GM19452 (cell line): ENCODE measurements at regions not wholly inside any gene's neighbourhood (a gene's known extent, or its start where the extent isn't known, plus 50 kb on each side); places are given as distances from the start of the nearest gene placed in this dataset.
"Not testable (repeated sequence)": the region's sequence is repeated elsewhere in the genome, so short reads cannot be mapped to it uniquely, and the experiment has no call there.

Source experiments
- ATAC-seq: cut with Tn5 transposase; IDR thresholded peaks from one replicate; pipeline ENCODE4 v1.9.1; 2021; ENCODE audit not compliant: unreplicated experiment

GRCh38 chr5:173434270-173434669 lies 106.1 kb upstream of the STC2 start:
- no peak for ATAC-seq

GRCh38 chr5:173430394-173430793 lies 102.2 kb upstream of the STC2 start:
- ATAC-seq, result no peak

- ATAC-seq, result no peak
These were observed 101.4 kb upstream of the STC2 start for GRCh38 chr5:173429489-173430150.

GRCh38 chr5:173423452-173424117 lies 95.4 kb upstream of the STC2 start:
- no peak for ATAC-seq

GRCh38 chr5:173420108-173420507 lies 91.9 kb upstream of the STC2 start:
- ATAC-seq, result no peak

GRCh38 chr5:173413471-173413982 lies 85.3 kb upstream of the STC2 start:
- no peak for ATAC-seq

GRCh38 chr5:173412566-173412965 lies 84.4 kb upstream of the STC2 start:
- no peak for ATAC-seq

GRCh38 chr5:173411791-173412555 lies 83.8 kb upstream of the STC2 start:
- ATAC-seq, result no peak

- ATAC-seq, result no peak
These were observed 82.4 kb upstream of the STC2 start for GRCh38 chr5:173410459-173411233.

GRCh38 chr5:173408946-173409345 lies 80.7 kb upstream of the STC2 start:
- ATAC-seq, result no peak

GRCh38 chr5:173399851-173400250 lies 71.6 kb upstream of the STC2 start:
- ATAC-seq, result no peak

GRCh38 chr5:173397516-173397915 lies 69.3 kb upstream of the STC2 start:
- ATAC-seq, result no peak

GRCh38 chr5:173396311-173396993 lies 68.2 kb upstream of the STC2 start:
- ATAC-seq, result no peak

- no peak for ATAC-seq
These were observed 67.7 kb upstream of the STC2 start for GRCh38 chr5:173395933-173396308.

GRCh38 chr5:173395257-173395932 lies 67.2 kb upstream of the STC2 start:
- no peak for ATAC-seq

GRCh38 chr5:173394701-173395100 lies 66.5 kb upstream of the STC2 start:
- ATAC-seq, result no peak

- no peak for ATAC-seq
These were observed 64.0 kb upstream of the STC2 start for GRCh38 chr5:173392172-173392571.

GRCh38 chr5:173391031-173391430 lies 62.8 kb upstream of the STC2 start:
- no peak for ATAC-seq

- not testable (repeated sequence) for ATAC-seq
These were observed 59.1 kb upstream of the STC2 start for GRCh38 chr5:173387293-173387692.

- no peak for ATAC-seq
These were observed 57.7 kb upstream of the STC2 start for GRCh38 chr5:173385832-173386360.
